ENCODE measurements at regions not wholly inside any gene's neighbourhood (a gene's known extent, or its start where the extent isn't known, plus 50 kb on each side); places are given as distances from the start of the nearest gene placed in this dataset.

GRCh38 chr15:81763304-81763703 is 282.5 kb downstream of the MEX3B start:
- Histone ChIP-seq H3K4me1 (ENCODE audit: control insufficient read depth, insufficient read depth, low read length) (peaks cover 5% of the 10 kb centered on the region; the same call in 1 of the 2 replicates), H3K36me3 (ENCODE audit: control insufficient read depth, insufficient read depth, low read length) (0 out of 2 replicates have a peak, but pooled peaks cover 1% of the 10 kb centered on the region), H3K4me3 (ENCODE audit: low read length) (no peak overlapping the region), H3K9me3 (ENCODE audit: control insufficient read depth, insufficient read depth, low read length) (no peaks in the 10 kb centered on the region), H3K27ac (ENCODE audit: low read length) (no peak overlapping the region), H3K27me3 (ENCODE audit: control insufficient read depth, insufficient read depth, low read length) (no peaks in the 10 kb centered on the region)
- no peak for DNase-seq (ENCODE audit: low read depth, low spot score)
- no CpG with 5 or more reads among the region's 1 CpG for WGBS (ENCODE audit: insufficient coverage, insufficient read length)

- no peak overlapping the region for H3K27ac ChIP-seq (ENCODE audit: low read length)
- no CpG with 5 or more reads among the region's 8 CpGs for WGBS (ENCODE audit: insufficient coverage, insufficient read length)
- 0 out of 2 replicates have a peak, but pooled peaks cover 4% of the 10 kb centered on the region for H3K36me3 ChIP-seq (ENCODE audit: control insufficient read depth, insufficient read depth, low read length)
- H3K4me3 ChIP-seq (ENCODE audit: low read length): no peak overlapping the region
- no peaks in the 10 kb centered on the region for H3K9me3 ChIP-seq (ENCODE audit: control insufficient read depth, insufficient read depth, low read length)
- H3K4me1 ChIP-seq (ENCODE audit: control insufficient read depth, insufficient read depth, low read length): peaks cover 5% of the 10 kb centered on the region; the same call in 1 of the 2 replicates
- DNase-seq (ENCODE audit: low read depth, low spot score): no peak
- no peaks in the 10 kb centered on the region for H3K27me3 ChIP-seq (ENCODE audit: control insufficient read depth, insufficient read depth, low read length)
These were observed 285.1 kb downstream of the MEX3B start for GRCh38 chr15:81760686-81761085.

DNA sequence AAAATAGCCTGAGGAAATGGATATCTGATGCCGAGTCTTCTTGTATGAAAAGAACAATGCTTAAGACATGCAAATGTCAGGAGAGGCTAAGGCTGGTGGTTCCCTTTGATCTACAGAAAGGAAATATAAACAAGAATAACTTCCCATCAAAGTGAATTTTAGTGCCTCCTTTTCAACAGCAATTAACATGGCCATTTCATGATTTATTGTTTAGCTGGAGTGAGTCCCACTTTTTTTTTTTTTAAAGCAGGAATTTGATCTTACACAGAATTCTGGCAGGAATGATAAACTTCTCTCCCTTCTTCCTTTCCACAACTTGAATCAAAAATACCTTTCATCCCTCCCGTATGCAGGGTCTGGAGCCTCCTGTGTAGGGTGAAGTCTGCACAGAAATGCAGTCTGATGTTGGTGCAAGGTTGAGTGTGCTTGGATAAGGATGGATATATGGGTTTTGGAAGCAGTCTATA is 287.0 kb downstream of the MEX3B start:
- Histone ChIP-seq H3K36me3 (ENCODE audit: control insufficient read depth, insufficient read depth, low read length) (0 out of 2 replicates have a peak, but pooled peaks cover 4% of the 10 kb centered on the region), H3K4me1 (ENCODE audit: control insufficient read depth, insufficient read depth, low read length) (peaks cover 5% of the 10 kb centered on the region; the same call in 1 of the 2 replicates), H3K9me3 (ENCODE audit: control insufficient read depth, insufficient read depth, low read length) (no peaks in the 10 kb centered on the region), H3K27me3 (ENCODE audit: control insufficient read depth, insufficient read depth, low read length) (no peaks in the 10 kb centered on the region), H3K27ac (ENCODE audit: low read length) (no peak overlapping the region), H3K4me3 (ENCODE audit: low read length) (no peak overlapping the region)
- WGBS (ENCODE audit: insufficient coverage, insufficient read length): no CpG with 5 or more reads among the region's 2 CpGs
- no peak for DNase-seq (ENCODE audit: low read depth, low spot score)

DNA sequence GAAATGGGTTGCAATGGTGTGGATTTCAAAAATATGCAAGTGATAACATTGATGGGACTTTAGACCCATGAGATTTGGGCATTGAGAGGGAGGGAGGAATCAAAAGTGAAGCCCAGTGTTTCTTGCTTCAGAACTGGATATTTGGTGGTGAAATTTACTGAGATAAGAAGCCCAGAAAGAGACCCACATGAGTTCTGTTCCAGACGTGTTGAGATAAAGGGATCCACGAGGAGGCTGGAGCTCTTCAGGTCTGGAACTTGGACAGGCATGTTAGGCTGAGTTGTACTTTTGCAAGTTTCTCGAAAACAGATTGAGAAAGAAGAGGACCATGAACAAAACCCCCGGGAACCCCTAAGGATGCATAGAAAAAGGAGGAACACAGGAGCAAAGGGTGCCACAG is 290.2 kb downstream of the MEX3B start:
- Histone ChIP-seq H3K4me3 (ENCODE audit: low read length) (no peak overlapping the region), H3K27ac (ENCODE audit: low read length) (no peak overlapping the region), H3K27me3 (ENCODE audit: control insufficient read depth, insufficient read depth, low read length) (no peaks in the 10 kb centered on the region), H3K9me3 (ENCODE audit: control insufficient read depth, insufficient read depth, low read length) (no peaks in the 10 kb centered on the region), H3K36me3 (ENCODE audit: control insufficient read depth, insufficient read depth, low read length) (0 out of 2 replicates have a peak, but pooled peaks cover 4% of the 10 kb centered on the region), H3K4me1 (ENCODE audit: control insufficient read depth, insufficient read depth, low read length) (peaks cover 8% of the 10 kb centered on the region; the same call in 1 of the 2 replicates)
- no peak for DNase-seq (ENCODE audit: low read depth, low spot score)
- WGBS (ENCODE audit: insufficient coverage, insufficient read length): no CpG with 5 or more reads among the region's 4 CpGs

DNA sequence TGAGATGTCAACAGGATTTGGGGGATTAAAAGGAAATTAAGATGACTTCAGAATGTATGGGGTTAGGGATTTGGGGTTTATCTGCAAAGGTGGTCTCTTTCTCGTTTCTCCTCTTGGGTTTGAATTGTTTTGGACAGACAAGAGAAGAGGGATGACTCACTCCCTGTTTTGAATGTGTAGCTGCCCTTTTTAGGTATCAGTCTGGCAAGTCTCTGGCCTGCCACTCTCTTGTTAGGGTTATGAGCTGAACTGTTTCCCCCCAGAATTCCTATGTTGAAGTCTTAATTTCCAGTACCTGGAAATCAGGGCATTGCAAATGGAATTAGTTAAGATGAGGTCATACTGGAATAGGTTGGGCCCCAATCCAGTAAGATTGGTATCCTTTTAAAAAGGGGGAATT is 291.7 kb downstream of the MEX3B start:
- H3K27ac ChIP-seq (ENCODE audit: low read length): no peak overlapping the region
- H3K4me1 ChIP-seq (ENCODE audit: control insufficient read depth, insufficient read depth, low read length): peaks cover 8% of the 10 kb centered on the region
- no peak for DNase-seq (ENCODE audit: low read depth, low spot score)
- no CpG with 5 or more reads among the region's 1 CpG for WGBS (ENCODE audit: insufficient coverage, insufficient read length)
- H3K36me3 ChIP-seq (ENCODE audit: control insufficient read depth, insufficient read depth, low read length): 0 out of 2 replicates have a peak, but pooled peaks cover 4% of the 10 kb centered on the region
- H3K4me3 ChIP-seq (ENCODE audit: low read length): no peak overlapping the region
- no peaks in the 10 kb centered on the region for H3K27me3 ChIP-seq (ENCODE audit: control insufficient read depth, insufficient read depth, low read length)
- H3K9me3 ChIP-seq (ENCODE audit: control insufficient read depth, insufficient read depth, low read length): no peaks in the 10 kb centered on the region

DNA sequence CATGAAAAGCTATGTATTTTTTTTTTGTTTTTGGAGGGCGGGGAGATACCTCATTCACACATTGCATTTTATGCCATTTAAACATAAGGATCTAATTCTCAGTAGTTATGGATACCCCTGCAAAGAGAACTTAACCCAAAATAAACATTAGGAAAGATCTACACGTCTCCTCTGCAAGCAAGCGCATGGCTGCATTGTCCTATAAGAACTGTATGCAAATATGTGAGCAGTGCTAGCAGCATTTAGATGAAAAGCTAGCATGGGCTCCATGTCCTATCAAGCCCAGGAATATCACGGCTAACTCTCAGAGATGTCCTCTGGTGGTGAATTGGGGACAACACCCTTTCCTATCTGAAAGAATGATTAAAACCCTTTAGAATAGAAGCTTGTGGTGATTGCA is 292.8 kb downstream of the MEX3B start:
- H3K4me3 ChIP-seq (ENCODE audit: low read length): no peak overlapping the region
- no peaks in the 10 kb centered on the region for H3K9me3 ChIP-seq (ENCODE audit: control insufficient read depth, insufficient read depth, low read length)
- H3K4me1 ChIP-seq (ENCODE audit: control insufficient read depth, insufficient read depth, low read length): peaks cover 5% of the 10 kb centered on the region
- no peaks in the 10 kb centered on the region for H3K27me3 ChIP-seq (ENCODE audit: control insufficient read depth, insufficient read depth, low read length)
- H3K36me3 ChIP-seq (ENCODE audit: control insufficient read depth, insufficient read depth, low read length): no peaks in the 10 kb centered on the region
- H3K27ac ChIP-seq (ENCODE audit: low read length): no peak overlapping the region
- WGBS (ENCODE audit: insufficient coverage, insufficient read length): no CpG with 5 or more reads among the region's 4 CpGs
- no peak for DNase-seq (ENCODE audit: low read depth, low spot score)

- no peaks in the 10 kb centered on the region for H3K36me3 ChIP-seq (ENCODE audit: control insufficient read depth, insufficient read depth, low read length)
- no peaks in the 10 kb centered on the region for H3K9me3 ChIP-seq (ENCODE audit: control insufficient read depth, insufficient read depth, low read length)
- H3K27ac ChIP-seq (ENCODE audit: low read length): no peak overlapping the region
- no peak overlapping the region for H3K4me3 ChIP-seq (ENCODE audit: low read length)
- H3K27me3 ChIP-seq (ENCODE audit: control insufficient read depth, insufficient read depth, low read length): no peaks in the 10 kb centered on the region
- no peak for DNase-seq (ENCODE audit: low read depth, low spot score)
- WGBS (ENCODE audit: insufficient coverage, insufficient read length): no CpG with 5 or more reads among the region's 3 CpGs
- H3K4me1 ChIP-seq (ENCODE audit: control insufficient read depth, insufficient read depth, low read length): peaks cover 5% of the 10 kb centered on the region
These were observed 293.3 kb downstream of the MEX3B start for GRCh38 chr15:81752546-81752942.

DNA sequence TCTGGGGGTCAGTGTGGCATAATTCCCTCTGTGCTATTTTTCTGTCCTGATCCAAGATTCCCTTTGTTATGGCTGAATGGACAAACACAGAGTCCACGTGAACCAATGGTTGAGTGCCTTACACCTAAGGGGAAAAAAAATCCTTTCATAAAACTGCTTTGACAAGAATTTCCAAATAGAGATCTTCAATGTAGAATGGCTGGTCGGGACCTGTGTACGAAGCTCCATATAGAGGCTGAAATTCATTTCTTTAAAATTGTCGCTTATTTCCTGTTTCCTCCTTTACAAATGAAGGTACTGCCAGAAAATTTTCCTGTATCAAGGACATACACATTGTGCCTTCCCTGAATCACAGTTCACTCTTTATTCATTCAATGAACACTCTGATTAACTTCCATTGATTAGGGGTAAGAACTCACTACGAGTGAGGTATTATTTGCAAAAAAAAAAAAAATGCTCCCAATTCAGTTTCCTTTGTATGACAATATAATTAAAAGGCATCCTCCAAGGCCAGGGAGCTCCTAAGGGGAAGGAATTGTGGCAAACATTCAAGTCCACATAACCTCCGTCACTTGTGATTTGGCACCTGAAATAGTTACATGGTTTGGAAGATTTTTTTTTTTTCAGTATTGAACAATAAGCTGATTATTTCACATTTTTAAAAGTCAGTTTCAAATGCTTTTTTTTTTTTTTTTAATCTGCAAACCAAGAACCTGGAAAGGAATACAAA is 293.8 kb downstream of the MEX3B start:
- Histone ChIP-seq H3K9me3 (ENCODE audit: control insufficient read depth, insufficient read depth, low read length) (no peaks in the 10 kb centered on the region), H3K27me3 (ENCODE audit: control insufficient read depth, insufficient read depth, low read length) (no peaks in the 10 kb centered on the region), H3K4me3 (ENCODE audit: low read length) (no peak overlapping the region), H3K27ac (ENCODE audit: low read length) (no peak overlapping the region), H3K4me1 (ENCODE audit: control insufficient read depth, insufficient read depth, low read length) (peaks cover 5% of the 10 kb centered on the region), H3K36me3 (ENCODE audit: control insufficient read depth, insufficient read depth, low read length) (no peaks in the 10 kb centered on the region)
- DNase-seq (ENCODE audit: low read depth, low spot score): no peak
- no CpG with 5 or more reads among the region's 6 CpGs for WGBS (ENCODE audit: insufficient coverage, insufficient read length)

- Histone ChIP-seq H3K4me3 (ENCODE audit: low read length) (no peak overlapping the region), H3K4me1 (ENCODE audit: control insufficient read depth, insufficient read depth, low read length) (peaks cover 5% of the 10 kb centered on the region), H3K9me3 (ENCODE audit: control insufficient read depth, insufficient read depth, low read length) (no peaks in the 10 kb centered on the region), H3K36me3 (ENCODE audit: control insufficient read depth, insufficient read depth, low read length) (no peaks in the 10 kb centered on the region), H3K27ac (ENCODE audit: low read length) (no peak overlapping the region), H3K27me3 (ENCODE audit: control insufficient read depth, insufficient read depth, low read length) (no peaks in the 10 kb centered on the region)
- no CpG with 5 or more reads among the region's 7 CpGs for WGBS (ENCODE audit: insufficient coverage, insufficient read length)
- no peak for DNase-seq (ENCODE audit: low read depth, low spot score)
These were observed 294.6 kb downstream of the MEX3B start for GRCh38 chr15:81751256-81751655.

- WGBS (ENCODE audit: insufficient coverage, insufficient read length): no CpG with 5 or more reads among the region's 26 CpGs
- peaks cover 5% of the 10 kb centered on the region for H3K4me1 ChIP-seq (ENCODE audit: control insufficient read depth, insufficient read depth, low read length)
- no peak overlapping the region for H3K27ac ChIP-seq (ENCODE audit: low read length)
- H3K9me3 ChIP-seq (ENCODE audit: control insufficient read depth, insufficient read depth, low read length): no peaks in the 10 kb centered on the region
- no peaks in the 10 kb centered on the region for H3K27me3 ChIP-seq (ENCODE audit: control insufficient read depth, insufficient read depth, low read length)
- no peaks in the 10 kb centered on the region for H3K36me3 ChIP-seq (ENCODE audit: control insufficient read depth, insufficient read depth, low read length)
- no peak for DNase-seq (ENCODE audit: low read depth, low spot score)
- no peak overlapping the region for H3K4me3 ChIP-seq (ENCODE audit: low read length)
These were observed 296.0 kb downstream of the MEX3B start for GRCh38 chr15:81749716-81750375.
